Fibroblast of peridontal ligament (primary cell): ENCODE measurements at regions not wholly inside any gene's neighbourhood (a gene's known extent, or its start where the extent isn't known, plus 50 kb on each side); places are given as distances from the start of the nearest gene placed in this dataset.
"Not testable (repeated sequence)": the region's sequence is repeated elsewhere in the genome, so short reads cannot be mapped to it uniquely, and the experiment has no call there.

Experiments used
- DNase-seq: peaks from one replicate; pipeline ENCODE4 v3.0.0-alpha.2; 2010; ENCODE audit errors: extremely low read depth

GRCh38 chr5:167378894-167379723, 912.3 kb upstream of the WWC1 start:
- no peak for DNase-seq

- DNase-seq = no peak
Observed at GRCh38 chr5:167381457-167381856, 910.0 kb upstream of the WWC1 start.

GRCh38 chr5:167389537-167389936, 901.9 kb upstream of the WWC1 start:
- DNase-seq = no peak

GRCh38 chr5:167391286-167391685, 900.2 kb upstream of the WWC1 start:
- not testable (repeated sequence) for DNase-seq

- DNase-seq = no peak
Observed at GRCh38 chr5:167392240-167392639, 899.2 kb upstream of the WWC1 start.

GRCh38 chr5:167393358-167393757, 898.1 kb upstream of the WWC1 start:
- DNase-seq = no peak

- no peak for DNase-seq
Observed at GRCh38 chr5:167402671-167403070, 888.8 kb upstream of the WWC1 start.

GRCh38 chr5:167406513-167406912, 884.9 kb upstream of the WWC1 start:
- no peak for DNase-seq

GRCh38 chr5:167412556-167412955, 878.9 kb upstream of the WWC1 start:
- no peak for DNase-seq

- DNase-seq = no peak
Observed at GRCh38 chr5:167413506-167413905, 877.9 kb upstream of the WWC1 start.

GRCh38 chr5:167414611-167415010, 876.8 kb upstream of the WWC1 start:
- DNase-seq = no peak

- no peak for DNase-seq
Observed at GRCh38 chr5:167415779-167416746, 875.4 kb upstream of the WWC1 start.

GRCh38 chr5:167417662-167418061, 873.8 kb upstream of the WWC1 start:
- no peak for DNase-seq

GRCh38 chr5:167425161-167425560, 866.3 kb upstream of the WWC1 start:
- DNase-seq = no peak

- DNase-seq = no peak
Observed at GRCh38 chr5:167426501-167426900, 864.9 kb upstream of the WWC1 start.

GRCh38 chr5:167427641-167428040, 863.8 kb upstream of the WWC1 start:
- DNase-seq = not testable (repeated sequence)

- DNase-seq = no peak
Observed at GRCh38 chr5:167440846-167441245, 850.6 kb upstream of the WWC1 start.

GRCh38 chr5:167442922-167443321, 848.5 kb upstream of the WWC1 start:
- DNase-seq = no peak

- DNase-seq = no peak
Observed at GRCh38 chr5:167447466-167448375, 843.7 kb upstream of the WWC1 start.

- no peak for DNase-seq
Observed at GRCh38 chr5:167448376-167448775, 843.1 kb upstream of the WWC1 start.

- no peak for DNase-seq
Observed at GRCh38 chr5:167451076-167451475, 840.4 kb upstream of the WWC1 start.

GRCh38 chr5:167452136-167452535, 839.3 kb upstream of the WWC1 start:
- DNase-seq = no peak
